VCaP (cell line): ENCODE measurements at regions not wholly inside any gene's neighbourhood (a gene's known extent, or its start where the extent isn't known, plus 50 kb on each side); places are given as distances from the start of the nearest gene placed in this dataset.

Experiments
- H3K27ac ChIP-seq: fragments of 450-650 bp; 2 replicates; pipeline ENCODE4 v1.5.1; 2017
- TF ChIP-seq, protein P1 (sequence below): fragments of 450-650 bp; conservative IDR thresholded peaks from 2 replicates; pipeline ENCODE4 v1.5.1; 2017; ENCODE audit warnings: mild to moderate bottlenecking, moderate library complexity

GRCh38 chr1:222335586-222335985, 212.3 kb downstream of the HHIPL2 start:
- no peak overlapping the region for H3K27ac ChIP-seq
- TF ChIP-seq, protein P1, sequence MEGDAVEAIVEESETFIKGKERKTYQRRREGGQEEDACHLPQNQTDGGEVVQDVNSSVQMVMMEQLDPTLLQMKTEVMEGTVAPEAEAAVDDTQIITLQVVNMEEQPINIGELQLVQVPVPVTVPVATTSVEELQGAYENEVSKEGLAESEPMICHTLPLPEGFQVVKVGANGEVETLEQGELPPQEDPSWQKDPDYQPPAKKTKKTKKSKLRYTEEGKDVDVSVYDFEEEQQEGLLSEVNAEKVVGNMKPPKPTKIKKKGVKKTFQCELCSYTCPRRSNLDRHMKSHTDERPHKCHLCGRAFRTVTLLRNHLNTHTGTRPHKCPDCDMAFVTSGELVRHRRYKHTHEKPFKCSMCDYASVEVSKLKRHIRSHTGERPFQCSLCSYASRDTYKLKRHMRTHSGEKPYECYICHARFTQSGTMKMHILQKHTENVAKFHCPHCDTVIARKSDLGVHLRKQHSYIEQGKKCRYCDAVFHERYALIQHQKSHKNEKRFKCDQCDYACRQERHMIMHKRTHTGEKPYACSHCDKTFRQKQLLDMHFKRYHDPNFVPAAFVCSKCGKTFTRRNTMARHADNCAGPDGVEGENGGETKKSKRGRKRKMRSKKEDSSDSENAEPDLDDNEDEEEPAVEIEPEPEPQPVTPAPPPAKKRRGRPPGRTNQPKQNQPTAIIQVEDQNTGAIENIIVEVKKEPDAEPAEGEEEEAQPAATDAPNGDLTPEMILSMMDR, result no peak

DNA sequence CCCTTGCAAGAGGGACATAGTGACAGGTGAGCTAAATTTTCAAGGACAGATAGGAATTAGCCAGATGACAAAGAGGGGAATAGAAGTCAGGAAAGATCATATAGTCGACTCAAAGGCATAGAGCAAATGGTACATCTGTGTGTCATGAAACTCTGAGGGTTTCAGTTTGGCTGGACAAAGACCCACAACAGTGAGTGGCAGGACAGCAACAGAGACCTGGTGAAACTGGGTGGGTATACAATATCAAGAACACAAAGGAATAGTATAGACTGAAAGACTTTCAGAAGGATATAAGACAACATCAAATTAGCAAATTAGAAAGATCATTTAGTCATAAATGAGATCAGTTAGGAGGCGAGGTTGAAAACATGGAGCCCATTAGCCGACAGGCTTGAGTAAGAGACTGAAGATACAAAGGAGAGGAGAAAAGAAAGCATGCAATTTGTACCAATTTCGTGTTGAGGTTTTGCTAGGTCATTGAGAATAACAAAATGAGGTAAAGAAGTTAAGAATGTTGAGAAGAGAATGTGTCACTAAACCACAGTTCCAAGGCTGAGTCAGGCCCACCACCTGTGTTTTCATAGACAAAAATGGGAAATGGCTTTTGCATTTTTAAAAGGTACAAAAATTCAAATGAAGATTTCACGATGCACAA, 213.8 kb downstream of the HHIPL2 start:
- TF ChIP-seq, protein P1, result no peak
- no peak overlapping the region for H3K27ac ChIP-seq

DNA sequence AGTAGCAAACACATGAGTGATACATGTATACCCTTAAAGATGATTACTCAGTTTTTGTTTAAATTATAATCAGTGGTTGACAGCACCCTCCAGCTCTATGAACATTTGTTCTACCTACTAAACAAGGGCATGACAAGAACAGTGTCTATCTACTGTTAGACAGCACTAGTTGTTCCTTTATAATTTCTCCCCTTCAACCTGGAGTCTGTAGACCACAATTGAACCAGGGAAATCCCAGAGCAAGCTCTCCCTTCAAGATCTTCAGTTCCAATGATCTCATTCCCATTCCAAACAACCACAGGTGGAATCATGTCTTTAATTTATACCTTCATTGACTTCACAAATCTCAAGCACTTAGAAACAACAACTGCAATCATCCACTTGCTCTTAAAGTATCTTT, 216.1 kb downstream of the HHIPL2 start:
- H3K27ac ChIP-seq, result no peak overlapping the region
- TF ChIP-seq, protein P1, result no peak

DNA sequence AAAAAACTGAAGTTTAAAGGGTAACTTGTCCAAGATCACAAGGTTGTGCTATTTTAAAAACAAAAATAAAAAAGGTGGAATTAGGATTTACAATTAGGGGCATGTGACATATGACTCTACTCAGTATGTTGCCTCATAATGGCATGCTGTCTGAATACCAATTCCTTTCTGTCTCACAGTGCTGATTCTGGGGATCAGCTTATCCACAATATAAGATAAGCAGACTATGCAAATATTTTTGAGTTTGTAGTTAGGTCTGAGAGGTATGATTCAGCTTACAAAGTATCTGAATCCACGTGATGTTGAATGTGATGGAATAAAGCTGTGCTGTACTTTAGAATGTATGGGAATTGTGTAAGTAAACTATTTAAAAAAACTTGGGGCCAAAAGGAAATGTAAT, 216.6 kb downstream of the HHIPL2 start:
- TF ChIP-seq, protein P1, result no peak
- H3K27ac ChIP-seq, result no peak overlapping the region

GRCh38 chr1:222329493-222330045, 218.3 kb downstream of the HHIPL2 start:
- TF ChIP-seq, protein P1, result no peak
- H3K27ac ChIP-seq, result no peak overlapping the region

DNA sequence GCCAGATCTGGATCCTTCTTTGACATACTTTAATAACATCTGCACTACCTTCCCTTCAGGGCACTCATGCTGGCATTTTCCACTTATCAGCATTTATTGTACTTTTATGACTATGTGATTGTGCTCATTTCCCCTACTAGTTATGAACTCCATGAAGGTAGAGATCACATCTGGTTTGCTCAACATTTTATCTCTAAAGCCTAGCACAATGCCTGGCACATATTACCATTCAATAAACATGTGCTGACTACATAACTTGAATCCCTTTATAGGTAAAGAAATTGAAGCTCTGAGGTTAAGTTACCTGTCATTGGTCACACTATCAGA, 221.2 kb downstream of the HHIPL2 start:
- TF ChIP-seq, protein P1, result no peak

GRCh38 chr1:222326006-222326709, 221.7 kb downstream of the HHIPL2 start:
- no peak overlapping the region for H3K27ac ChIP-seq
- TF ChIP-seq, protein P1, result no peak

More for the DNA sequence above, 221.2 kb downstream of the HHIPL2 start:
- H3K27ac ChIP-seq, result no peak overlapping the region
